Right hindlimb (tissue), 1 donor: ENCODE measurements at regions not wholly inside any gene's neighbourhood (a gene's known extent, or its start where the extent isn't known, plus 50 kb on each side); places are given as distances from the start of the nearest gene placed in this dataset.
"Not testable (repeated sequence)": the region's sequence is repeated elsewhere in the genome, so short reads cannot be mapped to it uniquely, and the experiment has no call there.

Experiments used
- DNase-seq: peaks from one replicate; pipeline ENCODE4 v3.0.0-alpha.2; 2018

- no peak for DNase-seq
Measured at GRCh38 chr6:118367314-118367713, 180.8 kb upstream of the PLN start.

- no peak for DNase-seq
Measured at GRCh38 chr6:118370722-118371121, 177.4 kb upstream of the PLN start.

- DNase-seq = no peak
Measured at GRCh38 chr6:118371955-118372354, 176.1 kb upstream of the PLN start.

GRCh38 chr6:118372413-118372812 lies 175.7 kb upstream of the PLN start:
- no peak for DNase-seq

- DNase-seq = peak; percentile 41
Measured at GRCh38 chr6:118377711-118378414, 170.2 kb upstream of the PLN start.

GRCh38 chr6:118380620-118381019 lies 167.5 kb upstream of the PLN start:
- DNase-seq = not testable (repeated sequence)

GRCh38 chr6:118382126-118382525 lies 166.0 kb upstream of the PLN start:
- DNase-seq = no peak

- no peak for DNase-seq
Measured at GRCh38 chr6:118383924-118384323, 164.2 kb upstream of the PLN start.

GRCh38 chr6:118386975-118387374 lies 161.1 kb upstream of the PLN start:
- DNase-seq = no peak

GRCh38 chr6:118387921-118388701 lies 160.0 kb upstream of the PLN start:
- DNase-seq = no peak

GRCh38 chr6:118391086-118391485 lies 157.0 kb upstream of the PLN start:
- no peak for DNase-seq

- DNase-seq = no peak
Measured at GRCh38 chr6:118394106-118394505, 154.0 kb upstream of the PLN start.

GRCh38 chr6:118396969-118397368 lies 151.1 kb upstream of the PLN start:
- DNase-seq = no peak

GRCh38 chr6:118397671-118398465 lies 150.2 kb upstream of the PLN start:
- DNase-seq = no peak

- no peak for DNase-seq
Measured at GRCh38 chr6:118400098-118400497, 148.0 kb upstream of the PLN start.

- no peak for DNase-seq
Measured at GRCh38 chr6:118400582-118400981, 147.5 kb upstream of the PLN start.

GRCh38 chr6:118401325-118401975 lies 146.6 kb upstream of the PLN start:
- DNase-seq = no peak

GRCh38 chr6:118403036-118403435 lies 145.1 kb upstream of the PLN start:
- no peak for DNase-seq

- DNase-seq = no peak
Measured at GRCh38 chr6:118408863-118409262, 139.2 kb upstream of the PLN start.

- DNase-seq = no peak
Measured at GRCh38 chr6:118410001-118410400, 138.1 kb upstream of the PLN start.
